GM19240 (cell line): ENCODE measurements at regions not wholly inside any gene's neighbourhood (a gene's known extent, or its start where the extent isn't known, plus 50 kb on each side); places are given as distances from the start of the nearest gene placed in this dataset.
"Not testable (repeated sequence)": the region's sequence is repeated elsewhere in the genome, so short reads cannot be mapped to it uniquely, and the experiment has no call there.

Source experiments
- DNase-seq: peaks from one replicate; pipeline ENCODE4 v3.0.0; 2011; ENCODE audit warnings: low spot score; ENCODE audit not compliant: insufficient read length

DNA sequence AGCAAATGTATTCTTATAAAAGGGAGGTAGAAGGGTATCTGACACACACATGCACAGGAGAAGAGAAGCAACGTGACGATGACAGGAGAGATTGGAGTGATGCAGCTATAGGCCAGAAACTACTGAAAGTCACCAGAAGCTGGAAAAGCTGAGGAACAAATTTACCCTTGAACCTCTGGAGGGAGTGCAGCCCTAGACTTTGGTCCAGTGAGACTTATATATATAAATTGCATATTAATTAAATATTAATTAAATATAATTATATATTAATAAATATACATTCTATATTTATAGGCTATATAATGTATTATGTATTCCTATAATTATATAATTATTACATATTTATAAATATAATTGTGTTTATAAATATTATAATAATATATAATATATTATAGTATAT lies 96.5 kb upstream of the LMCD1 start:
- DNase-seq, result no peak

DNA sequence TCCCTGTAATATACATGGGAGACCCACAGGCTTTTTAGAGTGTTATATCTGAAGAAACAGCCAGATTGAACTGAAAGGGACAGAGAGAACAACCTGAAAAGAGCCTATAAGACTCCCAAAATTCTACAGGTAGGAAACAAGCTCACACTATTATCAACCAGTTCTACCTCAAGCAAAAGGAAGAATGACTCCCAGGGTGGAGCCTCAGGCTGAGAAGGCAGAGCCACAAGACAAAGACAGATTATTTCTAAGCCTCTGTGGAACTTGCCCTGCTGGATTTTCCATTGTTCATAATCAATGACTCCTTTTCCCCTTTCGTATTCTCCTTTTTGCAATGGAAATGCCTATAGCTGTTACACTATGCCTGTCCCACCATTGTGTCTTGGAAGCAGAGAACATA lies 95.1 kb upstream of the LMCD1 start:
- no peak for DNase-seq

GRCh38 chr3:8413337-8413926 lies 88.2 kb upstream of the LMCD1 start:
- DNase-seq, result no peak

- no peak for DNase-seq
These were observed 84.7 kb upstream of the LMCD1 start for GRCh38 chr3:8416965-8417364.

DNA sequence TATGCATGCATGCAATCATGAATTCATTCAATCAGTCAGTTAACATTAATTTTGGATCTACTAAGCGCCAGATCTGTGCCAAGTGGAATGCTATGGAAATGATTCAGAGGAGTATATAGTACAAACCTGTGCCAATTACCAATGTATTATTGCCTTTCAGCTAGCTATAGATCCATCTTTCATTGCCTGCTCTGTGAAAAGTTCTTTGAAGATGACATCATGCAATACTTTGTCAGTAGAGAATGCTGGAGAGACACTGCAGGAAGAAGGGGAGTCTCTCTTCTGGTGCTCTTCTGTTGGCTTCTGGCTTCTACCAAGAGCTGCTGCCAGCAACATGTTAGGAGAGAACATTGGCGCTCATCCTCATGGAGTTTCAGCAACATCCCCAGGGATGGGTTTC lies 81.0 kb upstream of the LMCD1 start:
- DNase-seq, result no peak

- DNase-seq, result no peak
These were observed 80.4 kb upstream of the LMCD1 start for GRCh38 chr3:8421267-8421666.

- no peak for DNase-seq
These were observed 79.9 kb upstream of the LMCD1 start for GRCh38 chr3:8421711-8422110.

DNA sequence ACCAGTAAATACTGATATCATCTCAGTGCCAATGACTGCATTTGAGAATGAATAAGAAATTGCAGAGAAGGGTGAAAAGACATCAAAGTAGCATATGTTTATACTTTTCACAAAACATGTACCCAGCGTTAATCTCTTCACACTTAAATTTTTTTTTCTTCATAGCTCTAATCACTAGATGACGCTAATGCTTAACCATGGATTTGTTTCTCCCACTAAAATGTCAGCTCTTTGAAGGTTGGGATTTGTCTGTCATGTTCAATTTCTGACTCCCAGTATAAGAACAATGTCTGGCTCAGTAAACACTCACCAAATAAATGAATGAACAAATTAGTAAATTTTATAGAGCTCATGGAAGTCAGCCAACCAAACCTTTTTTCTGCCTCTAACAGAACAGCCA lies 78.3 kb upstream of the LMCD1 start:
- no peak for DNase-seq

DNA sequence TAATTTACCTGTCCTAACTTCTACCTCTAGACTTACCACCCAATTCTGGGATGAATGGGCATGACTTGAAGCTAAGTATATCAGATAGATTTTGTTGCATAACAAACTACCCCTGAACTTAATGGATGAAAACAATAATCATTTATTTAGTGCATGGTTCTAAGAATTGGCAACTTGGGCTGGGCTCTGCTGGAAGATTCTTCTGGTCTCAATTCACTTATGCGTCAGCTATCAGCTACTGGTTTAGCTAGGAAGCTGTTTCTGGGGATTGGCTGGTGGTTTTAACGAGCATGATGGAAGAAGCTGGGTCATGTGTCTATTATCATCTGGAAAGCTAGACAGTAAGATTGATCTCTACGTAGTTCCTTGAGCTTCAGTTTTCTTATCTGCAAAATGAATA lies 77.3 kb upstream of the LMCD1 start:
- DNase-seq, result no peak

- DNase-seq, result no peak
These were observed 64.8 kb upstream of the LMCD1 start for GRCh38 chr3:8436661-8437287.

DNA sequence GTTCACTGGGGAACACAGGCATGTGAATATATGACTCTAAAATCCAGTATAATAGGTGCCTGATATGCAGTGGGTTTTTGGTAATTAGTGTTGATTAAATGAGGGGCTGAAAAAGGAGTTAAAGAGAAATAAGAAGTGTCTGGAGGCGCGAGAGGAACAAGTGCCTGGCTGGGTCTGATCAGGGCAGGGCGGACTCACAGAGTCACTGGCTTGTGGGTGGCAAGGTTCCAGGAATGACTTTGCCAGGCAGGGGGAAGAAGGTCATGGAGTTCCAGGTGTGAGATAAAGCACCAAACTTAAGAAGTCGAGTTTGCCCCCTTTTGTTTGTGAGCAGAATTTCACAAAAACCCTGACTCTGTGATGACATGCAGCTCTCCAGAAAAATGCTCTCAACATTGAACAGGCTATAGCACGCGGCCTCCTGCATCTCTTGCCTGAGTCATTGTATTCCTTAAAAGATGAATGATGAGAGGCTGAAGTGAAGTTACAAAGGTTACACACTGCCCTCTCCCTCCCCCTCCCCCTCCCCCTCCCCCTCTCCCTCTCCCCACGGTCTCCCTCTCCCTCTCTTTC lies 63.0 kb upstream of the LMCD1 start:
- no peak for DNase-seq

GRCh38 chr3:8440142-8440541 lies 61.5 kb upstream of the LMCD1 start:
- not testable (repeated sequence) for DNase-seq

GRCh38 chr3:8441969-8442559 lies 59.6 kb upstream of the LMCD1 start:
- peak; percentile 14 for DNase-seq

DNA sequence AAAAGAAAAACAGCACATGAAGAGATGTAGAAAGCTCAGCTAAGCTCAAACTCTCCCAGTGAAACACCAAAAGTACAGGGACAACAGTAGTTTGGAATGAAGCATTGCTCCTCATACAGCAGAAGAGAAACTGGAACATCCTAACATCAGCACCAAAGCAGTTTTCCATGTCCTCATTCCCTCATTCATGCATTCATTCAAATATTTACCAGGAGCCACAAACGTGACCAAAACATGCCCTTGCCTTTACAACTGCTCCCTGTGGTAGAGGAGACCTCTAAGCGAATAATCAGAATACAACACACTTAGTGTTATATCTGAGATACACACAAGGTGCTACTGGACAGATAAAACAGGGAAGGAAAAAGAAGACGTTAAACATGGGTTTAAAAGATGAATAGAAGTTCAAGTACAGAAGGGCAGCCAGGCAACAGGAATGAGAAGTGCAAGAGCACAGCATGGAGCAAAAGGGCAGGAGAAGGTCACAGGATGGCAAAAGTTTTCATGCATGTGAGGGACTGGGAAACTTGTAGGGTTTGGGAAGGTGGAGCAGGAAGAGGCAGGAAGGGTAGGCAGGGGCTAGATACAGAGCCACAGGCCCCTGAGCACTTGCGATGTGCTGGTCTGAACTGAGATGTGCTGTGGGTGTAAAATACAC lies 58.5 kb upstream of the LMCD1 start:
- no peak for DNase-seq

GRCh38 chr3:8443829-8444791 lies 57.5 kb upstream of the LMCD1 start:
- DNase-seq, result no peak

DNA sequence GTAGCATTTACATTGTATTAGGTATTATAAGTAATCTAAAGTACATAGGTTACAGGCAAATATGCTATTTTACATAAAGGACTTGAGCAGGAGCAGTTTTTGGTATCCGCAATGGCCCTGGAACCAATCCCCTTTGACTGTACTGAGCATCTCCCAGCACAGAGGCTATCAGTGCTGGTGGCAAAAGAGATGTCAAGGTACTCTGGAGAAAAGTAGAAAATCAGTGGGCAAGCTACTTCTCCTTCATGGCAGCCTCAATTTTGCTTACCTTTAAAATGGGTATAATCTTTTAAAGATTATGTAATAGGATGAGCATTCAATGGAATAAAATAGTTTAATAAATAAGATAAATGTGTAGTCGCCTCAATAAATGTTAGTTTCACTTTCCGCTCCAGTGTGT lies 56.7 kb upstream of the LMCD1 start:
- DNase-seq, result no peak

DNA sequence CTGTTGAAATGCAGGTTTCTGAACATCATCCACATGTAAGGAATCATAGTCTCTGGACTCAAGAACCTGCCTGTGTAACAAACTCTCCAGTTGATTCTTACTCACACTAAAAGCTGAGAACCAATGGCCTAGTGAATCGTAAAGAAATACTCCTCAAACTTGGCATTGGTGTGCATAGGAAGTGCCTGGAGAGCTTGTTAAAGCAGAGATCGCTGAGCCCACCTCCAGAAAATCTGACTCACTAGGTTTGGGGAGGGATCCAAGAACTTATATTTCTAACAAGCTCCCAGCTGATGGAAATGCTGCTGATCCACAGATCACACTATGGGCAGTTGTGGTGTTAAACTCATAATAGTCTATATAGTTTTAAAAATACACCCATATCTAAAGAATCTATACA lies 55.8 kb upstream of the LMCD1 start:
- DNase-seq, result no peak

DNA sequence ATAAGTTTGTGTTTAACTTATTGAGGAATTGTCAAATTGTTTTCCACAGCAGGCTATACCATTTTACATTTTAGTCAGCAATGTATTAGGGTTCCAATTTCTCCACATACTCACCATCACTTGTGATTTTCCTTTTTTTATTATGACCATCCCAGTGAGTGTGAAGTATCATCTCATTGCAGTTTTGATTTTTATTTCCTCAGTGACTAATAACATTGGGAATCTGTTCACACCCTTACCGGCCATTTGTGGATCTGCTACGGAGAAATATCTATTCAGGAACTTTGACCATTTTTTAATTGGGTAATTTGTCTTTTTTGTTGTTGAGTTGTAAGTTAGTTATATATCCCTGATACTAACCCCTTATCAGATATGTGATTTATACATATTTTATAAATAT lies 54.8 kb upstream of the LMCD1 start:
- no peak for DNase-seq

DNA sequence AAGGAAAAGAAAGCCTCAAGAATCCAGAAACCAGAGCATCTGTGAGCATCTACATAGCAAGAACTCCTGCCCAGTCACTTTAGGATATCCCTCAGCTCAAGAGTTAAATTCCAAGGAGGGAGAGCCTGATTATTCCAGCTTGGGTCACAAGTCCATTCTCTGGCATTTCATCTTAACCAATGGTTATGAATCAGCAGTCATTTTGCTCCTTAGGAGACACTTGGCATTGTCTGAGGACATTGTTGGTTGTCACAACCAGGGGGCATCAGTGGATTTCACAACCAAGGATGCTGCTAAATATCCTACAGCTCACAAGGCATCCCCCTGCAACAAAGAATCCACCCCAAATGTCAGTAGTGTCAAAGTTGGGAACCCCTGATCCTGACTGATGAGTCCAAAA lies 51.0 kb upstream of the LMCD1 start:
- no peak for DNase-seq

DNA sequence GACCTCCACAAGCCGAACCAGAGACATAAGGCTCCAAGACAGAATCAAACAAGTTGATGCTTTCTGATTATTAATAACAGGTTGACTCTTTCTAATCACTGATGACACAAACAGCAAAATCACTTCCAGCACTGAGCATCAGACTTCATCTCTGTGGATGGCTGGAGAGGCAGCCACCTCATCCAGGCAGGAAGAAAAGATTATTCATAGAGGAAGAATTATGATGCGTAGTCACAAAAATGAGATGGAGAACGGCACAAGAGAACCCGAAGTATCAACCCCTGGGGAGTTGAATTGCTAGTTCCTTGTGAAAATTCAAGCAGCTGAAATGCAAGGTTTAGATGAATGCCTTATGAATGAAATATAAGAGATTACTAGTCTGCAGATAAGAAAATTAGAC lies 49.9 kb upstream of the LMCD1 start:
- no peak for DNase-seq
